Endothelial cell (in vitro differentiated cells): ENCODE measurements at regions not wholly inside any gene's neighbourhood (a gene's known extent, or its start where the extent isn't known, plus 50 kb on each side); places are given as distances from the start of the nearest gene placed in this dataset.

ENCODE experiments used
- DNase-seq: peaks from one replicate; pipeline ENCODE4 v3.0.0; 2021; ENCODE audit warnings: low spot score
- H3K27ac Mint-ChIP-seq: one replicate; pipeline ENCODE4 v1.8.0; 2021; ENCODE audit warnings: mixed read lengths, inconsistent platforms; ENCODE audit not compliant: unreplicated experiment
- H3K27me3 Mint-ChIP-seq: one replicate; pipeline ENCODE4 v1.8.0; 2021; ENCODE audit warnings: mild to moderate bottlenecking, moderate library complexity, mixed read lengths, inconsistent platforms; ENCODE audit not compliant: unreplicated experiment
- H3K36me3 Mint-ChIP-seq: one replicate; pipeline ENCODE4 v1.8.0; 2021; ENCODE audit warnings: mild to moderate bottlenecking, low read depth, mixed read lengths, inconsistent platforms; ENCODE audit not compliant: unreplicated experiment
- H3K4me1 Mint-ChIP-seq: one replicate; pipeline ENCODE4 v1.8.0; 2021; ENCODE audit warnings: mild to moderate bottlenecking, mixed read lengths, inconsistent platforms; ENCODE audit not compliant: unreplicated experiment
- H3K4me3 Mint-ChIP-seq: one replicate; pipeline ENCODE4 v1.8.0; 2021; ENCODE audit warnings: mild to moderate bottlenecking, mixed read lengths, inconsistent platforms; ENCODE audit not compliant: unreplicated experiment
- H3K9me3 Mint-ChIP-seq: one replicate; pipeline ENCODE4 v1.8.0; 2021; ENCODE audit warnings: mixed read lengths, inconsistent platforms; ENCODE audit not compliant: unreplicated experiment
- TF ChIP-seq, protein P1 (sequence below): fragments of 200-600 bp; sonication (generic); IDR thresholded peaks from one replicate; pipeline ENCODE4 v1.5.0; 2021; ENCODE audit warnings: antibody characterized with exemption; ENCODE audit not compliant: unreplicated experiment

DNA sequence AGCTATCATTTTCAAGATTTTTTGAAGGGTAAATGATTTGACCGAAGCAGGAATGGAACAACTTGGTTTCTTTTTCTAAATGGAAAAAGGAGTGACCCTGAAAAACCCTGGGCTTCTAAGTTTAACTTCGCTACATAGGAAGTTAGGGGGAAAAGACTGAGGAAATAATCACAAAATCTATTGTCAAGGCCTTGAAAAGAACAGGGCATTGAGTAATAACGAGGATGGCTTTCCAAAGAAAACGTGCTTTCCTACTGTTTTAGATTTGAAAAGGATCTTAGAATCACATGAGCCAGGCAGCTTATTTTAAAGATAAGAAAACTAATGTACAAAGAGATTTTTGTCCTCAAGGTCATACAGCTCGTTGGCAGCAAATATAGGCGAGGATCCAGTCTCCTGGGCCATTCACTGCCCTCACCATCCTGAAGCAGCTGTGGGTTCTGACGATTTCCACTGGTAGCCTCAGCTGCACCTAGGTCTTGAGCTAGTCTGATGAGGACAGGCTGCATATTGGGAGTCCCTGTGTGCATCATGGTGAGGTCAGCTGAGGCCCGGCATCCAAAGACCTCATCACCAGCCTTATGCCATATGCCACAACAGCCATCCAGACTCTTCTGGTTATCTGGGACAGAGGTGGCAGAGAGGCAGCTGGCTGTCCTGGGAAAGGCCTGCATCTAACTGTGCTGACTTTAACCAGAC is 384.7 kb upstream of the NRP1 start:
- Mint-ChIP-seq H3K36me3 (peaks cover 3% of the 10 kb centered on the region), H3K4me1 (peaks cover 54% of the 10 kb centered on the region), H3K9me3 (no peaks in the 10 kb centered on the region), H3K27me3 (peaks cover 2% of the 10 kb centered on the region), H3K4me3 (no peak overlapping the region), H3K27ac (peak overlapping the region; percentile 42)
- TF ChIP-seq, protein P1, sequence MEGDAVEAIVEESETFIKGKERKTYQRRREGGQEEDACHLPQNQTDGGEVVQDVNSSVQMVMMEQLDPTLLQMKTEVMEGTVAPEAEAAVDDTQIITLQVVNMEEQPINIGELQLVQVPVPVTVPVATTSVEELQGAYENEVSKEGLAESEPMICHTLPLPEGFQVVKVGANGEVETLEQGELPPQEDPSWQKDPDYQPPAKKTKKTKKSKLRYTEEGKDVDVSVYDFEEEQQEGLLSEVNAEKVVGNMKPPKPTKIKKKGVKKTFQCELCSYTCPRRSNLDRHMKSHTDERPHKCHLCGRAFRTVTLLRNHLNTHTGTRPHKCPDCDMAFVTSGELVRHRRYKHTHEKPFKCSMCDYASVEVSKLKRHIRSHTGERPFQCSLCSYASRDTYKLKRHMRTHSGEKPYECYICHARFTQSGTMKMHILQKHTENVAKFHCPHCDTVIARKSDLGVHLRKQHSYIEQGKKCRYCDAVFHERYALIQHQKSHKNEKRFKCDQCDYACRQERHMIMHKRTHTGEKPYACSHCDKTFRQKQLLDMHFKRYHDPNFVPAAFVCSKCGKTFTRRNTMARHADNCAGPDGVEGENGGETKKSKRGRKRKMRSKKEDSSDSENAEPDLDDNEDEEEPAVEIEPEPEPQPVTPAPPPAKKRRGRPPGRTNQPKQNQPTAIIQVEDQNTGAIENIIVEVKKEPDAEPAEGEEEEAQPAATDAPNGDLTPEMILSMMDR = no peak
- DNase-seq = no peak

DNA sequence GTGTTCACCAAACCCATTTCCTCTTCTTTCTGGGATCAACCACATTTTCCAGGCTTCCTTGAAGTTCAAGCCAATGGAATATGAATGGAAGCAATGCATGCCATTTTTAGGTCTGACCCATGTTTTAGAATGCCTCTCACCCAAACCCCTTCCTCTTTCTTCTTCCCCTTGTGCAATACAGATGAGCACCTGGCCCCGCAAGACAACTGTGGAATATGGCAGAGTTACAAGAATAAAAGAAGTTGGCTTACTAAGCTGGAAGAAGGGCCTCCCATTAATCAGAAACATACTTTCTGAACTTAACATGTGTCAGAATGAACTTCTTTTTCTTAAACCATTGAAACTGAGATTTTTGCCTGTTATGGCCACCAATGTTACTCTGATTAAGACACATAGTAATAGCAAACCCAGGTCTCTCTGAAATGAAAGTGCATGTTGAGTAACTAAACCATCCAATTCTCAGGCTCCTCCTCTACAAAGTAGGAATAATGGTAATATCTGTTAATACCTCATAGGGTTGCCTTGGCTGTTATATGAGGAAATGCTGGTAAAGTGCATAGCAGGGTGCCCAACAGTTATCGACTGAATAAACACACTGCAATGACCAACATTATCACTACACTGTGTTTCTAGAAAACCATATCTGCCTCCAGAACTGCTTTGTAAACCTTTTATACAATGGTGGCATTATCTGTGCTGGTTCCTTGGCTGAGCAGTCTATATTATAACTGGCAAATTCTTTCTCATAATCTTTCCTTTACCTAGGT is 382.2 kb upstream of the NRP1 start:
- no peak for DNase-seq
- Mint-ChIP-seq H3K4me1 (peaks cover 44% of the 10 kb centered on the region), H3K27me3 (no peaks in the 10 kb centered on the region), H3K9me3 (no peaks in the 10 kb centered on the region), H3K4me3 (no peak overlapping the region), H3K27ac (no peak overlapping the region), H3K36me3 (no peaks in the 10 kb centered on the region)
- TF ChIP-seq, protein P1 = no peak

- Mint-ChIP-seq H3K4me1 (peaks cover 31% of the 10 kb centered on the region), H3K36me3 (no peaks in the 10 kb centered on the region), H3K9me3 (no peaks in the 10 kb centered on the region)
Observed at GRCh38 chr10:33715303-33715975, 381.0 kb upstream of the NRP1 start.

GRCh38 chr10:33712825-33713224 is 378.4 kb upstream of the NRP1 start:
- DNase-seq = no peak
- Mint-ChIP-seq H3K9me3 (no peaks in the 10 kb centered on the region), H3K27me3 (peaks cover 2% of the 10 kb centered on the region), H3K27ac (no peak overlapping the region), H3K36me3 (no peaks in the 10 kb centered on the region), H3K4me1 (peaks cover 21% of the 10 kb centered on the region), H3K4me3 (no peak overlapping the region)
- TF ChIP-seq, protein P1 = no peak

More at GRCh38 chr10:33715303-33715975, 381.0 kb upstream of the NRP1 start:
- Mint-ChIP-seq H3K27ac (peak overlapping the region; percentile 21), H3K27me3 (no peaks in the 10 kb centered on the region), H3K4me3 (no peak overlapping the region)
- TF ChIP-seq, protein P1 = no peak
- DNase-seq = no peak
